ENCODE measurements at regions not wholly inside any gene's neighbourhood (a gene's known extent, or its start where the extent isn't known, plus 50 kb on each side); places are given as distances from the start of the nearest gene placed in this dataset.
"Not testable (repeated sequence)": the region's sequence is repeated elsewhere in the genome, so short reads cannot be mapped to it uniquely, and the experiment has no call there.

DNA sequence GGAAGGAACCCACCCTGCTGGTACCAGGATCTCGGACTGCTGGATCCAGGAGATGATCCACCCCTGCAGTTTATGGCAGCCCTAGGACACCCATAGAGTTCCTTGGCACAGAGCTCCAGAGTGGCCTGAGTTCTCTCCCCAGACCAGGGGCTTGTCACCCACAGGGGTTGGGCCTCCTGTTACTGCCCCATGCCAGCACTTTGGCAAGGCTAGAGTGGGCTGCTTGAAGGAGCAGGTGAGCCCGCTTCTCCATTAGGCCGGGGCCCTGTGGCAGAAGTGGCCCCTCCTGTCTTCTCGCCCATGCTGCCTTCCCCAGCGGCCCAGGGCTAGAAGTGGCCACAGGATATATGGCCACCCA is 1073.9 kb downstream of the RPIA start:
- TF ChIP-seq, protein P1, sequence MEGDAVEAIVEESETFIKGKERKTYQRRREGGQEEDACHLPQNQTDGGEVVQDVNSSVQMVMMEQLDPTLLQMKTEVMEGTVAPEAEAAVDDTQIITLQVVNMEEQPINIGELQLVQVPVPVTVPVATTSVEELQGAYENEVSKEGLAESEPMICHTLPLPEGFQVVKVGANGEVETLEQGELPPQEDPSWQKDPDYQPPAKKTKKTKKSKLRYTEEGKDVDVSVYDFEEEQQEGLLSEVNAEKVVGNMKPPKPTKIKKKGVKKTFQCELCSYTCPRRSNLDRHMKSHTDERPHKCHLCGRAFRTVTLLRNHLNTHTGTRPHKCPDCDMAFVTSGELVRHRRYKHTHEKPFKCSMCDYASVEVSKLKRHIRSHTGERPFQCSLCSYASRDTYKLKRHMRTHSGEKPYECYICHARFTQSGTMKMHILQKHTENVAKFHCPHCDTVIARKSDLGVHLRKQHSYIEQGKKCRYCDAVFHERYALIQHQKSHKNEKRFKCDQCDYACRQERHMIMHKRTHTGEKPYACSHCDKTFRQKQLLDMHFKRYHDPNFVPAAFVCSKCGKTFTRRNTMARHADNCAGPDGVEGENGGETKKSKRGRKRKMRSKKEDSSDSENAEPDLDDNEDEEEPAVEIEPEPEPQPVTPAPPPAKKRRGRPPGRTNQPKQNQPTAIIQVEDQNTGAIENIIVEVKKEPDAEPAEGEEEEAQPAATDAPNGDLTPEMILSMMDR (IDR thresholded peaks at IDR 0.05) = not testable (repeated sequence)
- not testable (repeated sequence) for TF ChIP-seq POLR2A (IDR thresholded peaks at IDR 0.05)
